Breast epithelium (tissue), 3 donors: ENCODE measurements at regions not wholly inside any gene's neighbourhood (a gene's known extent, or its start where the extent isn't known, plus 50 kb on each side); places are given as distances from the start of the nearest gene placed in this dataset.

Source experiments
- CTCF ChIP-seq, 3 donors: fragments of 450-650 bp; IDR thresholded peaks; one replicate each; pipeline ENCODE4 v1.5.1; 2016 to 2017; ENCODE audit warnings: antibody characterized with exemption in 3 of 3, mild to moderate bottlenecking in 3 of 3, moderate library complexity in 3 of 3
- POLR2A ChIP-seq: fragments of 450-650 bp; IDR thresholded peaks from one replicate; pipeline ENCODE4 v1.6.1; 2016; ENCODE audit warnings: antibody characterized with exemption, mild to moderate bottlenecking, moderate library complexity
- POLR2AphosphoS5 ChIP-seq, 3 donors: sonication (generic); formaldehyde crosslinking; IDR thresholded peaks; one replicate each; pipeline ENCODE4 v1.6.1; 2017; ENCODE audit warnings: antibody characterized with exemption in 3 of 3

DNA sequence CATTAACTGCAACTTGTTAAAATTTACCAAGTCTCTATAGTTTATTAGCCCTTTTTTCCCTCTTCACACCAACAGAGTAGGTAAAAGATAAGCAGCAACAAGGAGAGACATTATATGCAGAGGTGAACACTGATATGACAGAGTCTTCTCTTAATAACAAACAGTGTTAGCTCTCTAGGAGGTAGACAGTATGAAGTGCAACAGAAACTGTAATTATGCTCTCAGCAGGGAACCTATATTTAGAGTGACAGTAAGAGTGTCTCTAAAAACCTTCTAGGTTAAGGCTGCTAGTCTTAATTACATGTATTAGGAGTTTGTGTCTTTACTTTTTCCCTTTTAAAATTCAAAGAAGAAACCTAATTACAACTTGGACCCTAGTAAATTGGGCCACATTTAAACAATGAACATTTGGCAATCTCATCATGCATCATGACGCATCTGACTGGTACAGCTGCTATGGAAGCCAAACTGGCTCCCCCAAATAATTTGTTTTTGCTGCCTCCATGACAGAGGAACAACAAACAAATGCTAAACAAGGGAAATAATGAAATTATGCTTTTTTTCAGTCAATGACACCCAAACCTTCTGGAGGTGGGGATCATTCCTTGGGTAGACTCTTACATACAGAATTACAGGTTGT is 69.9 kb upstream of the MMADHC start:
- TF ChIP-seq CTCF (IDR thresholded peaks at IDR 0.05) (no peak), POLR2A (no peak), POLR2AphosphoS5 (IDR thresholded peaks at IDR 0.05) (no peak)
